Peyer's patch (tissue), 4 donors: ENCODE measurements at regions not wholly inside any gene's neighbourhood (a gene's known extent, or its start where the extent isn't known, plus 50 kb on each side); places are given as distances from the start of the nearest gene placed in this dataset.
A peak's percentile ranks its signal among the peaks of the same experiment; 100 is the strongest.

Source experiments
- DNase-seq, 3 donors: peaks; one replicate each; pipeline ENCODE4 v3.0.0-alpha.2; 2017 to 2019
- H3K27ac ChIP-seq, 4 donors: fragments of 200-600 bp; sonication (generic); one replicate each; pipeline ENCODE4 v1.5.1; 2016 to 2019
- H3K27me3 ChIP-seq, 2 donors: fragments of 200-600 bp; sonication (generic); one replicate each; pipeline ENCODE4 v1.5.1; 2019
- H3K36me3 ChIP-seq, 3 donors: fragments of 200-600 bp; sonication (generic); one replicate each; pipeline ENCODE4 v1.5.1; 2016 to 2019
- H3K4me1 ChIP-seq, 4 donors: fragments of 200-600 bp; sonication (generic); one replicate each; pipeline ENCODE4 v1.5.1; 2016 to 2019
- H3K4me3 ChIP-seq, 4 donors: fragments of 200-600 bp; sonication (generic); 1 replicate in 3 of 4; 2 replicates in 1 of 4; pipeline ENCODE4 v1.5.1; 2016 to 2019; ENCODE audit warnings: mild to moderate bottlenecking in 1 of 4
- H3K9me3 ChIP-seq, 4 donors: fragments of 200-600 bp; sonication (generic); one replicate each; pipeline ENCODE4 v1.5.1; 2016 to 2019; ENCODE audit warnings: mild to moderate bottlenecking in 1 of 4
- CTCF ChIP-seq, 6 experiments: fragments of 450-650 bp in 4 of 6; fragments of 200-600 bp in 2 of 6; sonication (generic) in 1 of 6; IDR thresholded peaks; one replicate each; pipeline ENCODE4 v1.5.1; 2017 to 2019; ENCODE audit warnings: antibody characterized with exemption in 6 of 6, mild to moderate bottlenecking in 3 of 6, moderate library complexity in 1 of 6
- POLR2A ChIP-seq, 2 donors: fragments of 450-650 bp; IDR thresholded peaks; one replicate each; pipeline ENCODE4 v1.5.1; 2017; ENCODE audit warnings: antibody characterized with exemption in 2 of 2, mild to moderate bottlenecking in 2 of 2, moderate library complexity in 2 of 2

- H3K36me3 ChIP-seq = no peaks in the 10 kb centered on the region
- no peaks in the 10 kb centered on the region for H3K27me3 ChIP-seq
- H3K4me3 ChIP-seq = no peak overlapping the region
- no peaks in the 10 kb centered on the region for H3K9me3 ChIP-seq
- H3K27ac ChIP-seq = peak overlapping the region in 3 of 4 donors; percentile 30 to 83 (median 64)
- H3K4me1 ChIP-seq = peaks cover 0 to 3% (median 0%) of the 10 kb centered on the region in 4 donors
- peak in 2 of 3 donors; percentile 64 to 77 for DNase-seq
- TF ChIP-seq POLR2A (IDR thresholded peaks at IDR 0.05) (peak in 1 of 2 donors; percentile 12), CTCF (IDR thresholded peaks at IDR 0.05) (no peak)
These were observed 98.9 kb upstream of the ATP8B1 start for GRCh38 chr18:57901825-57902589.

GRCh38 chr18:57900906-57901435 lies 97.9 kb upstream of the ATP8B1 start:
- Histone ChIP-seq H3K9me3 (no peaks in the 10 kb centered on the region), H3K27me3 (no peaks in the 10 kb centered on the region), H3K4me3 (no peak overlapping the region), H3K27ac (peak overlapping the region in 1 of 4 donors; percentile 83), H3K4me1 (peaks cover 0 to 3% (median 0%) of the 10 kb centered on the region in 4 donors), H3K36me3 (no peaks in the 10 kb centered on the region)
- TF ChIP-seq POLR2A (IDR thresholded peaks at IDR 0.05) = no peak
- TF ChIP-seq CTCF (IDR thresholded peaks at IDR 0.05) = no peak
- DNase-seq = no peak

- H3K27ac ChIP-seq = no peak overlapping the region
- H3K4me1 ChIP-seq = peaks cover 0 to 3% (median 0%) of the 10 kb centered on the region in 4 donors
- no peak for TF ChIP-seq POLR2A (IDR thresholded peaks at IDR 0.05)
- TF ChIP-seq CTCF (IDR thresholded peaks at IDR 0.05) = no peak
These were observed 95.5 kb upstream of the ATP8B1 start for GRCh38 chr18:57898506-57899124.

GRCh38 chr18:57895182-57895581 lies 92.1 kb upstream of the ATP8B1 start:
- no peaks in the 10 kb centered on the region for H3K36me3 ChIP-seq
- H3K27ac ChIP-seq = no peak overlapping the region
- H3K9me3 ChIP-seq = no peaks in the 10 kb centered on the region
- no peak overlapping the region for H3K4me3 ChIP-seq
- H3K27me3 ChIP-seq = no peaks in the 10 kb centered on the region
- no peak for TF ChIP-seq CTCF (IDR thresholded peaks at IDR 0.05)
- no peak for DNase-seq
- no peaks in the 10 kb centered on the region for H3K4me1 ChIP-seq

More at GRCh38 chr18:57898506-57899124, 95.5 kb upstream of the ATP8B1 start:
- DNase-seq = no peak
- H3K9me3 ChIP-seq = no peaks in the 10 kb centered on the region
- no peak overlapping the region for H3K4me3 ChIP-seq
- H3K27me3 ChIP-seq = no peaks in the 10 kb centered on the region
- H3K36me3 ChIP-seq = no peaks in the 10 kb centered on the region

GRCh38 chr18:57891707-57892391 lies 88.7 kb upstream of the ATP8B1 start:
- TF ChIP-seq POLR2A (IDR thresholded peaks at IDR 0.05) (no peak), CTCF (IDR thresholded peaks at IDR 0.05) (no peak)
- H3K27me3 ChIP-seq = no peaks in the 10 kb centered on the region
- H3K4me1 ChIP-seq = no peaks in the 10 kb centered on the region
- no peaks in the 10 kb centered on the region for H3K9me3 ChIP-seq
- H3K4me3 ChIP-seq = no peak overlapping the region
- DNase-seq = no peak
- no peak overlapping the region for H3K27ac ChIP-seq
- H3K36me3 ChIP-seq = no peaks in the 10 kb centered on the region
